Suppressor macrophage (primary cell): ENCODE measurements at regions not wholly inside any gene's neighbourhood (a gene's known extent, or its start where the extent isn't known, plus 50 kb on each side); places are given as distances from the start of the nearest gene placed in this dataset.
"Not testable (repeated sequence)": the region's sequence is repeated elsewhere in the genome, so short reads cannot be mapped to it uniquely, and the experiment has no call there.

ENCODE experiments used
- DNase-seq, 4 experiments: peaks; one replicate each; pipeline ENCODE4 v3.0.0-alpha.2; 2020 to 2022

DNA sequence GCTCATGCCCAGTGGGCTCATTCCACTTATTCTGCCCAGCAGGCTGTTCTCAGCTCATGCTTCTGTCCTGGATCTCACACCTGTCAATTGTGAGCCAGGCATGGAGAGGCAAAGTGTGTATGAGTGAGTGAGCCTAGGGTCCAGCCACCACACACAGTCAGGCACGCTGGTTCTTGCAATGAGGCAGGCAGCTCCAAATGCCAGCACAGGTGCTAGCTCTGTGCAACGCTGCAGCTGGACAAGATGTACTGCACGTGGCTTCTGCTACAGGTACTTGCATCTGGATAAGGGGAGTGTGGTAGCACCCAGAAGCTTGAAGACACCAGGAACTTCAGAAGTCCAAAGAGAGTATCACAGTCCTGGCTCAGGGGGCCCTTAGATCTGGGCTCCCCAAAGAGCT is 1249.4 kb upstream of the IGFBP7 start:
- DNase-seq = no peak

GRCh38 chr4:58357947-58358346 is 1247.8 kb upstream of the IGFBP7 start:
- DNase-seq = no peak

DNA sequence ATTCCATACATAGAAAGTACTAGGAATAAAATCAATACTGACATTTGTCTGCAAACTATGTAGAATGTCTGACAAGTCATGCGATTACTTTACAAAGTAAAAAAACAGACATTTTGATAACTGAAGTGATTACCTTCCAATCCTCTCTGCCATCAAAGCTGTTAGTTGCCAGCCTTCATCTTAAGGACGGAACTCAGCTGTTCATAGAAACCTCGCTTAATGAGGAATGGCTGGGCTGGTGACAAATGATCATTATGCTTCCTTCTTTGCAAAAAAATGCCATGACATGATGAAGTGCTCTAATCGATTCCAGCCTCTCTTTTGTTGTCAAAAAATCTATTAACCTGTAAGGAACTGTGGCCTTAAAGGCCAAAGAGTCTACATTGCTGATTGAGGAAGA is 1214.9 kb upstream of the IGFBP7 start:
- no peak for DNase-seq

GRCh38 chr4:58313444-58313843 is 1203.3 kb upstream of the IGFBP7 start:
- no peak for DNase-seq

GRCh38 chr4:58303456-58303855 is 1193.3 kb upstream of the IGFBP7 start:
- DNase-seq = no peak

DNA sequence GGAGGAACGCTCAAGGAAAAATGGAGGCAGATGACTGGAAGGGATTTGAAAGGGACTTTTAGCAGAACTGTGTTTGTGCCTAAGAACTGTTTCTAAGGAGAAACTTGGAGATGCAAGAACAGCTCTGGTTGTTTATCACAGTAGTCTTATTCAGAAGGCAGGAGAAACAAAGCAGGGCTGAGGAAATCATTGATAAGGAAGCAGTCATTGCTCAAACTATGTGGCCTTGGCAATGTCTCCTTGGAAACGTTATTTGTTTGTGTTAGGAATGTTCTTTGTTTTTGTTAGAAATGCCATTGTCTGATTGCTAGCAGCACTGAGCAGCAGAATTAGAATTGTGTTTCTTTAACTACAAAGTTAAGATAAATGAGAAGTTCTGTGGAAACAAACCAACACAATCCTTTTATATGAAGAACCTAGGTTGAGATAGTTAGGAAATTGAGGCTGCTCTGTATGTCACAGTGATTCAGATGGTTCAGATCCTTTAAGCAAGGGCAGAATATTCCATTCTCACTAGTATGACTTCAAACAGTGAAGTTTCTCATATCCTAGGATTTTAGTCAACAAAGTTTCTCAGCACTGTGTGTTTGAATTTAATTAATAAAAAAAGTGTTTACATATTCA is 1191.3 kb upstream of the IGFBP7 start:
- DNase-seq = no peak

DNA sequence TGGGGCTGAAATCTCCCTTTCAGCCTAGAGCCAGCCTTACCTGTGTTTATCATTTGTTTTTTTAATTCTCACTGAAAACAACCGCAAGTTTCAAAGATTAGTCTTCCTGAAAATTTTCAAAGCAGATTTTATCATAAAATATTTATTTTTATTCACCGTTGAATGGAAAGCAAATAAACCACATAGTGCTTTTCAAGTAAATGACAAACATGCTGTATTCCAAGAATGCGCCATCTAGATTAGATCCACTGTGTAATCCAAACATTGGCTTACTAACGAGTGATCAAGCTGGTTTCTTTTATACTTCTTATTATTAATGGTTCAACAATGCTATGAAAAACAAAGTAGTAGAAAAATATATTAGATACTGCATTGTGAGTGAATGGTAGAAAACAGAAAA is 1176.2 kb upstream of the IGFBP7 start:
- no peak for DNase-seq

- not testable (repeated sequence) for DNase-seq
Observed at GRCh38 chr4:58280928-58281327, 1170.7 kb upstream of the IGFBP7 start.

DNA sequence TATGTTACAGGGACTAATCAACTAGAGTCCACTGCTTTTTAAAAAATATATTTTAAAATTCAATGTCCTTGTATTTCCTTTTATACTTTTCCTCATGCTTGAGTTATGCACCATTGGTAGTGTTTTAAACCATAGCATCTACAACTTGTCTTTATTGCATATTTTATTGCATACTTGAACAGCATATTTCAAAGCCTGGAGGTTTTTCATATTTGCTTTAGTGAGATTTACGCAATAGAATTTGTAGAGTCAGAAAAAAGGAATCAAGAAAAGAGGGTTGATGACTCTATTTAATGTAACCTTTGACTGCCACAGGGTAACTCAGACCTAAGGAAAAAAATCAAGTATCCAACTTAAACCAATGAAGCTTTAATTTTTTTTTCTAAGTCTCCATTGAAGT is 1165.7 kb upstream of the IGFBP7 start:
- DNase-seq = no peak

- no peak for DNase-seq
Observed at GRCh38 chr4:58274553-58274952, 1164.4 kb upstream of the IGFBP7 start.

DNA sequence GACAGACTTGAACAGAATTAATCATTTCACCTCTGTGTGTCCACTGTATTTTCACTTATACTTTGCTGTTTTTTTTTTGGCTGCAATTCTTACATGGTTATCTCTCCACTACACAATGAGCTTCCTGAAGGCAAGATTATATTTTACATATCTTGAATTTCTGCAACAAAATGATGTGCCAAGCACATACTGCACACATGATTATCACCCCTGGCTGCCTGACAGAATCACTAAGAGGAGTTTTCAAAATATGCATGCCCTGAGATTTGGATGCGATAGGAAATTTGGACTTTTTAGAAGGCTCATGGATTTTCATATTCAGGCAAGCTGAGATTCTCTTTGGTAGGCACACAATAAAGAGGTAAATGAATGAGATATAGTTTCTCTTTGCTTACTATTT is 1162.1 kb upstream of the IGFBP7 start:
- DNase-seq = no peak

- no peak for DNase-seq
Observed at GRCh38 chr4:58265734-58266133, 1155.5 kb upstream of the IGFBP7 start.

- no peak for DNase-seq
Observed at GRCh38 chr4:58261526-58261925, 1151.3 kb upstream of the IGFBP7 start.

DNA sequence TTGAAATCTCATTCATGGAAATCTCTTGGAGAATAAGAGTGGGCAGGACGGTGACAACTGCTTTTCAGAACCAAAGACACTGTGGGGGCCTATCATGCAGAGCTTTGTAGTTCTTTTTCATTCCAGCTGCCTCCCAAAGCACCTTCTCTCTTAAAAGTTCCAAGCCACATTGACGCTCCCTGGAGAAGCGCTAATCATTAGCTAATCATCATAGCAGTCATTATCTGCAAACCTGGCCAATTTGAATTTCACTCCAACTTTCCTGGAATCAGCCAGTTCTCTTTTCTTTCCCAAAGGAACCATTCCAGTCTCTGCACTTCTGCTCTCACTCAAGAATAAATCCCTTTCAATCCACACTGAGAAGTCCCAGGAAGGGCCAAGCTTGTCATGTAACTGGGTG is 1144.1 kb upstream of the IGFBP7 start:
- no peak for DNase-seq

DNA sequence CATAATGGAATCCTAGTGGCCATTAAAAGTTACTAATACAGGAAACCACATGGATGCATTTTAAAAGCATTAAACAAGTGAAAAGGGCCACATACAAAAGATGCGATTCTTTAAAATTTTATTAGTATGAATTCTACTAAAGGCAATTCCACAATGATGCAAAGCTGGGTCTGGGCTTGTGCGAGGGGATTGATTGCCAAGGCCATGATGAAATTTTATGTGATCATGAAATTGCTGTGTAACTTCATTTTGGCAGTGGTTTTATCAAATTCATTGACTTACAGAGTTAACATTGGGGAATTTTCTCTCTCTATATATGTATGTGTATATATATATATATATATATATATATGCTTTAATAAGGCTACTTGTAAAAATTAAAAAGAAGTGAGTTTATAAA is 1142.5 kb upstream of the IGFBP7 start:
- no peak for DNase-seq

DNA sequence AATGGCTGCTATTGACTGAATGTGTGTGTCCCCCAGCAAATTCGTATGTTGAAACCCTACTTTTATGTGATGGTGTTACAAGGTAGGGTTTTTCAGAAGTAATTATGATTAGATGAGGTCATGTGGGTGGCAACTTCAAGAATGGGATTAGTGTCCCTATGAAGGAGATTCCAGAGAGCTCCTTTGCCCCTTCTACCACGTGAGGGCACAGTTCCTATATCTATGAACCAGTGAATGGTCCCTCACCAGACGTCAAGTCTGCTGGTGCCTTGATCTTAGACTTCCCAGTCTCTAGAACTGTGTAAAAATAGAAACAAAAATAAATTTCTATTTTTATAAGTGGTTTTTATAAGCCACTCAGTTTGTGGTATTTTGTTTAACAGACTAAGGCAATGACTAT is 1137.6 kb upstream of the IGFBP7 start:
- no peak for DNase-seq

- DNase-seq = no peak
Observed at GRCh38 chr4:58225460-58225859, 1115.3 kb upstream of the IGFBP7 start.

DNA sequence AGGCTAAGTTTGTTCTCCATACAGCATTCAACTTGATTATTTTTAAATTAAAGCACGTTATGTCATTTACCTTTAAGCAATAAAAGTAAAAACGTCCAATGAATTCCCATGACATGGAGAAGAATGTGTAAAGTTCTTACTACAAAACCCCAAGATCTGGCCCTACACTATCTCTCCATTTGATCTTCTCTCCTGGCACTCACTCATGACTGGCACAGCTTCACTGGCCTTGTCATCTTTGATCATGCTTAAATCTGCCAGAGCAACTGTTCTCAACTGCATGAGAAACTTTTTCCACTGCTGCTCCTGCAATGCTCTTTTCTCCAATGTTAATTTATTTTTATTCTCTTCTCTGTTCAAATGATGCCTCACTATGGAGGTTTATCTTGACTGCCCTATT is 1109.0 kb upstream of the IGFBP7 start:
- no peak for DNase-seq

GRCh38 chr4:58216461-58216860 is 1106.3 kb upstream of the IGFBP7 start:
- DNase-seq = no peak

DNA sequence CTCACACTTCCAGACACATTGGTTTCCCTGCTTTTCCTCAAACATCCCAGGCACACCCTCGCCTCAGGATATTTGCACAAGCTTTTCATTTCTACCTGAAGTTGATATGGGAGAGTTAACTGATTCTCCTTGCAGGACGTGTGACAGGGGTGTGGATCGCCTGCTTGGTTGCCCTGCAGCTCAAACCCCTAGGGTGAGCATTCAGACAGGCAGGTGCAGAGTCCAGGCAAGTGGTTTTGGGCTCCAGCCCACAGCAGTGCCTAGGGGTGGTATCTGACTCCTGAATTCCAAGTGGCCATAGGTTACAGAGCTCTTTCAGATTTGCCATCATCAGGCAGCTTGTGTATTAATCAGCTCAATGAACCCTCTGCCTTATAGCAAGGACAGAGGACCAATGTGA is 1104.2 kb upstream of the IGFBP7 start:
- DNase-seq = no peak

DNA sequence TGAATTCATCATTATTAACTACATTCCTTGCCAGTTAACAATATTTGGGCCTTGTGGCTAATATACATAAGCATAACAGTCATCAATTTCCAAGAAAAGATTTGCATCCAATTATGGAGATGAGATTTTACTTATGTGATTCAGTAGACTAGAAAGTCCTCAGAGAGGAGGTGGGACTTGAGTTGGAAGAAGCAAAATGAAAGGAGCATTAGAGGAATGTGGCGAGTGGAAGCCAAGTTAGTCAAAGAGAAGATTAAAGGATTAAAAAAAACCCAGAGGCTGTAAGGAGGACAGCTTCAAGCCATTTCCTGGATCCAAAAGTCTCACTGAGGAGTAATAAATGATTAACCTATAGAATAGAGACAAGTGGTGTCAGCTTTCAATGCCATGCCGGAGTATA is 1099.4 kb upstream of the IGFBP7 start:
- no peak for DNase-seq

GRCh38 chr4:58209001-58209400 is 1098.8 kb upstream of the IGFBP7 start:
- no peak for DNase-seq

DNA sequence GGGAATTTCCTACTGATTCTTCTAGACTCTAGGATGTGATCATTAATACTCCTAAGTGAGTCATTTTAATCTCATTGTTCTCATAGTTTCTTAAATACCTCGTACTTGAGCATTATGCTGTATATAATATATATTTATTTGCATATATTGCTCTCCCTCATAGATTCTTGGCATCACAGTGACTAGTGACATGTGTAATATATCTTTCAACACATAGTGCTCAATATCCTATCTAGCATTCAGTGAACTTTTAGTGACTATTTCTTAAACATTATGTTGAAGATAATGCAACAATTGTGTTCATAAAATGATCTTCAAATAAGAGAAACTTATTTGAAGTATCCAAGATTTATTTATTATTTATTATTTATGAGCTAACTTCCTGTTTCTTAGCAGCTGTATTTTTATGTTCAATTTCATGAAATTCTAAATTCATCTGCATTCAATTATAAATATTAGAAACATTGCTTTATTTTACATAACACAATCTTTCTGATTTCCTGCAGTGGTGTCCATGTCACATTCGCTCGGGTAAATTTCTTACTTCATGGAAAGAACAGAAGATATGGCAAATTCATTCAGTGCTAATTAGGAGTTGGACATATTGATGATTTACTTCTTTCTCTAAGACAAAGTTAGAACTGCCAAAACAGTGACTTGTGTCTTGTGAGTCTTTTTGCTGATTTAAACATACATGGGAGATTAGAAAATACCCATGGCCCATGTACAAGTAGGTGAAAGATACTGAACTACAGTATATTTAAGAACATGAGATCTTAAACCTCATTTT is 1095.5 kb upstream of the IGFBP7 start:
- no peak for DNase-seq

DNA sequence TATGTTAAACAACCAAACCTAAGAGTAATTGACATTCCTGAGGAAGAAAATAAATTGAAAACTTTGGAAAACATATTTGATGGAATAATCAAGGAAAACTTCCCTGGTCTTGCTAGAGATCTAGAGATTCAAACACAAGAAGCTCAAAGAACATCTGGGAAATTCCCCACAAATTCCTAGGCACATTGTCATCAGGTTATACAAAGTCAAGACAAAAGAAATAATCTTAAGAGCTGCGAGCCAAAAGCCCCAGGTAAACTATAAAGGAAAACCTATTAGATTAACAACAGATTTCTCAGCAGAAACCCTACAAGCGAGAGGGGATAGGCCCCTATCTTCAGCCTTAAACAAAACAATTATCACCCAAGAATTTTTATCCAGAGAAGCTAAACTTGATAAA is 1082.0 kb upstream of the IGFBP7 start:
- DNase-seq = no peak

GRCh38 chr4:58191109-58191508 is 1080.9 kb upstream of the IGFBP7 start:
- DNase-seq = no peak
